Tongue (tissue), 1 donor: ENCODE measurements at regions not wholly inside any gene's neighbourhood (a gene's known extent, or its start where the extent isn't known, plus 50 kb on each side); places are given as distances from the start of the nearest gene placed in this dataset.
"Not testable (repeated sequence)": the region's sequence is repeated elsewhere in the genome, so short reads cannot be mapped to it uniquely, and the experiment has no call there.

Experiments
- DNase-seq: peaks from one replicate; pipeline ENCODE4 v3.0.0-alpha.2; 2015

DNA sequence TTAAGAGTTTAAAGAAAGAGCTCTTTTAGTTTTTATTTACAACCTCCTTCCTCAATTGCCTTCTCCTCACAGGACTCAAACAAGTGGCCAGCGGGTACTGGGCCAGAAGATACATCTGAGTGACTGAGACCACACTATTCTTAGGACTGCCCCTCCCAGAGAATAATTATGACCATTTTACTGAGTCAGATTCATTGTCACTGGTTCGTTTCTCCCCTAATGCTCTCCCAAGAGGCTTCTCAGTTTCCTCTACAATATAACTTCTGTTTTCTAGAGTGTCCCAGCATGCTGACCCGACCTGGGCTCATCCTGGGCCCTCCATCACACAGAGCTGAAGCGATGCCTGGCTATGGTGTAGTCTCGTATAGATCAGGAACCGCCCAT lies 279.9 kb downstream of the CD83 start:
- DNase-seq, result no peak

DNA sequence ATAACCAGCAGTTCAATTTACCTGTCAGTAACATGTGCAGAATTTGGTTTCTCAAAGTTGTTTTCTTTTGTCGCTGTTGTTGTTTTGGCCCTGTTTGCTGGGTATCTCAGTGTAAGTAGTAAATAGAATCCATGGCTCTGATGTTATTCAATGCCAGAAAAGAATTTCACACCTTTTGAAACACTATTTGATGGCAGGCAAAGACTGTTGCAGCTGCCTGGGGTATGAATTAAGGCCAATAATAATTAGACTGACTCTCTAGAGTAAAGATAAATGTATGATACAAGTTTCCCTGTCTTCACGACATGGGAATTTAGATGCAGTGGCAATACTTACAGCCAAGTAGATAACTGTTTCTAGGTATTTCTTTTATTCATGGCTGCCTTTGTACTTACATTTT lies 281.4 kb downstream of the CD83 start:
- DNase-seq, result no peak

DNA sequence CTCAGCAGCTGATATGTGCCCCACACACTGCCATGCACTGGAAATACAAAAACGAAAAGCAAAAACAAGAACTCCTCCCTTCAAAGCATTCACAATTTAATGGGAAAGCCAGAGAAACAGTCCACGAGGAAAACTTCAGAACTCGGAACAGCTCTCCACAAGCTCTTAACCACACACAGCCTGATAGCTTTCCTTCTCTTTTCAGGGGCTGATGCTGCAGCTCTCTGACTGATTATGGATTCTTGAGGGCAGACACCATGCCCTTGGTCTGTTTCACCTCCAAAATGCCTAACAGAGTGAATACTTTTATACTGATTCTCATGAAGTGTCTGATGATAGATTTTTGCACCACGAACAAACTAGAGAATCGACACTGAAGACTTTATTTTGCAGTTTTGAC lies 282.1 kb downstream of the CD83 start:
- no peak for DNase-seq

GRCh38 chr6:14401246-14401645 lies 283.7 kb downstream of the CD83 start:
- peak; percentile 78 for DNase-seq

GRCh38 chr6:14406614-14407331 lies 289.2 kb downstream of the CD83 start:
- DNase-seq, result no peak

DNA sequence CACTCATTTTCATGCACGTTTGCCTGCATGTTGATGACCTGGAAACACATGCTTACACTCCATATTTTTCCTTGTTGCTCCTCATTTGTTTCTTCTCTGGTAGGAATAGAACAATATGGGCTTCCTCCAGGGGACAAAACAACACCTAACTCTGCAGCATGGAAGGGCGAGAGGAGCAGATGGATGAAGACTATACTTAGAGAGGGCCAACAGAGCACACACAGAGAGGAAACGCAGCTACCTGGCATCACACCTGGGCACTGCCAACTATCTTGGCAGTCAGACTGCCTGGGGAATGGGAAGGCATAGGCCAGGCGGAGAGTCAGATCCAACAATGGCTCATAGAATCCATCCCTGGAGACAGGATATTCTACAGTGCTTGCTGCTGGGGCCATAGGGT lies 290.9 kb downstream of the CD83 start:
- no peak for DNase-seq

GRCh38 chr6:14412026-14412425 lies 294.5 kb downstream of the CD83 start:
- DNase-seq, result no peak

DNA sequence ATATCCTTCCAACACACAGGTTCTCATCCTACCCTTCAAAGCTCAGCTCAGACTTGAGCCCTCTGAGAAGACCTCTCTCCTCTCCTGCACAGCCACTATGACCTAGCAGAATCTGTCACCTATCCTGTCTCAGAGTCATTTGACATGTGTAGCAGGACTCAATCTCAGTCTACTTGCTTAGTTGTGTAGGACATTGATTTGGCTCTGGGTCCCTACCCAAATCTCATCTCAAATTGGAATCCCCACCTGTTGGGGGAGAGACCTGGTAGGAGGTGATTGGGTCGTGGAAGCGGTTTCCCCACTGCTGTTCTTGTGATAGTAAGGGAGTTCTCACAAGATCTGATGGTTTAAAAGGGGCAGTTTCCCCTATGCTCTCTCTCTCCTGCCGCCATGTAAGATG lies 297.9 kb downstream of the CD83 start:
- DNase-seq, result no peak

DNA sequence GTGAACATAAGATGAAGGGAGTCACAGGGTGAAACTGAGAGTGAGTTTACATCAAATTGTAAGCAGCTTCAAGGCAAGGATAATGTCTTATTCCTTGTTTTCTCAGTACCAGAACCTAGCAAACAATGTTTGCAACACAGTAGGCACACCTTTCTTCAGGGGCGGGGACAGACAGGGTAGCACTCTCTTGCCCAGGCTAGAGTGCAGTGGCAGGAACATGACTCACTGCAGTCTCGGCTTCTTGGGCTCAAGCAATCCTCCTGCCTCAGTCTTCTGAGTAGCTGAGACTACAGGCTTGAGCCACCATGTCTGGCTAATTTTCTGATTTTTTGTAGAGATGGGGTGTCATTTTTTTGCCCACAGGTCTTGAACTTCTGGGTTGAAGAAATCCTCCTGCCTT lies 299.8 kb downstream of the CD83 start:
- no peak for DNase-seq

- not testable (repeated sequence) for DNase-seq
Observed at GRCh38 chr6:14419224-14419623, 301.7 kb downstream of the CD83 start.

- no peak for DNase-seq
Observed at GRCh38 chr6:14422061-14422460, 304.5 kb downstream of the CD83 start.

DNA sequence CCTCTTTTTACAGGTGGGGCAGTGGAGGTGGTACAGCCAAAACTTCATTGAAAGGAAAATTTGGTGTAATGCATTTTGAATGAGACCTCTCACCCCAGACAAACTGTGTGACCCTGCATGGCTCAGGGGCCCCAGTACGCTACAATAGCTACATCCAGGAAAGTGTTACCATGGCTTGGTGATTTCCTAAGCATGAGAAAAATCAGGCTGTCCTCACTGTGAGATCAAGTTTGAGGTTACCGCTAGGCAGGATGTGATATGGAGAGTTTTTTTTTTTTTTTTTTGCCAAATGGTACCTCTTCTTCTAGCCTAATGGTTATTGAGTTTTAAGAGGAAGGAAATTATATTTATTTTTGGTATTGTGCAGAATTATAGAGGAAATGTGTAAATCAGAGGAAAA lies 305.3 kb downstream of the CD83 start:
- no peak for DNase-seq

- DNase-seq, result peak; percentile 20
Observed at GRCh38 chr6:14423330-14423729, 305.8 kb downstream of the CD83 start.

- no peak for DNase-seq
Observed at GRCh38 chr6:14423955-14424354, 306.4 kb downstream of the CD83 start.

DNA sequence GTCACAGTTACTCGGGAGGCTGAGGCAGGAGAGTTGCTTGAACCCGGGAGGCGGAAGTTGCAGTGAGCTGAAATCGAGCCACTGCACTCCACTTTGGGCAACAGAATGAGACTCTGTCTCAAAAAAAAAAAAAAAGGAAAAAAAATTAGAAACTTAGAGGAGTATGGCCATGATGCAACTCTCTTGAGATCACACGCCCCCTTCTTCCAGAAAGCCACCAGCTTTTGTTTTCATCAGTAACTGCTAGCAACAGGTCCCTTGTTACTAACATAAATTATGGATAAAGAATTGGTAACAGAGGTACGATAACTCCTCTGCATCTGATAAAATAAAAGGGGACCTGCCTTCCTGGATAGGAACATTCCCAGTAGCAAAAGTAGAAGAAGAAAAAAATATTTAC lies 308.2 kb downstream of the CD83 start:
- DNase-seq, result no peak

GRCh38 chr6:14426281-14426680 lies 308.7 kb downstream of the CD83 start:
- DNase-seq, result no peak

- DNase-seq, result no peak
Observed at GRCh38 chr6:14428269-14428668, 310.7 kb downstream of the CD83 start.

GRCh38 chr6:14429396-14429795 lies 311.8 kb downstream of the CD83 start:
- no peak for DNase-seq

DNA sequence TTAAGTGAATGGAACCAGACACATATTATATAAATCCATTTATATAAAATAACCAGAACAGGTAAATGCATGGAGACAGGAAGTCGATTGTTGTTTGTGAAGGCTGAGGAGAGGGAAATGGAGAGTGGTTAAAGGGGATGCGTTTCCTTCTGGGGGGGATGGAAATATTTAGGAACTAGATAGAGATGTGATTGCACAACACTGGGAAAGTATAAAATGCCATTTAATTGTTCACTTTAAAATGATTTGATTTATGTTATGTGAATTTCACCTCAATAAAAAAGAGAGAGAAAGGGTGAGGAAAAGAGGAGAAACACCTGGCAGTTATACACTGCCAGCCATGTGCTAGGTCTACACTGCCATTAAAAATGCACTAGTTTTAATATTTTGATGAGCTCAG lies 312.6 kb downstream of the CD83 start:
- no peak for DNase-seq

GRCh38 chr6:14431385-14432330 lies 314.1 kb downstream of the CD83 start:
- peak; percentile 69 for DNase-seq

DNA sequence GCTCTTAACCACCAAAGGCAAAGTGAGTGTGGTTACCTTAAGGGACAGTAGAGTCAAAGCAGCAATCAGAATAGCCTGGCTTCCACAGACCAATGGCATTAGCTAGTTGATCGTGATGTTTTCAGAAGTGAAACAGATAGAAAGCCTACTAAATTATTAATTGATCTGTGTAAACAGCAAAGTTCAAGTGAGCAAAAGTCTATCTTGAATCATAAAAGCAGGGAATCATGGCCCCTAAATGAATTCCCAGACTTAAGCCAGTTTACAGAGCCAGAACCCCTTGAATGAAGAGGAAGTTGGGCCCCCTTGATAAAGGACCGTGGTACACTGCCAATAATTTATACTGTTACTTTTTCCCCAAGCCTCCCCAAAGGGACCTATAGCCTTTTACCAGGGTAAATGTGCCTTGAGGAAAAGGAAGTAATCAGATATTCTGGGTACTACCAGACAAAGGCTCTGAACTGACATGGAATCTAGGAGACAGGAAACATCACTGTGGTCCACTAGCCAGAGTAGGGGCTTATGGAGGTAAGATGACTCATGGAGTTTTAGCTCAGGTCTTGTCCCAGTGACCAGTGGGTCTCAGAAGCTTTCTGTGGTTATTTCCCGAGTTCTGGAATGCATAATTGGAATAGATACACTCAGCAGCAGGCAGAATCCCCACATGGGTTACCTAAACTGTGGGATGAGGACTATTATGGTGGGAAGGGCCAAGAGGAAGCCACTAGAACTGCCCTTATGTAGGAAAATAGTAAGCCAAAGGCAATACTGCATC lies 317.5 kb downstream of the CD83 start:
- no peak for DNase-seq

GRCh38 chr6:14436592-14437132 lies 319.1 kb downstream of the CD83 start:
- no peak for DNase-seq

- no peak for DNase-seq
Observed at GRCh38 chr6:14439419-14439818, 321.8 kb downstream of the CD83 start.
